WI38 (cell line): ENCODE measurements at regions not wholly inside any gene's neighbourhood (a gene's known extent, or its start where the extent isn't known, plus 50 kb on each side); places are given as distances from the start of the nearest gene placed in this dataset.
"Not testable (repeated sequence)": the region's sequence is repeated elsewhere in the genome, so short reads cannot be mapped to it uniquely, and the experiment has no call there.

Experiments
- H3K4me3 ChIP-seq: 2 replicates; pipeline ENCODE4 v1.5.1; 2011; ENCODE audit warnings: low read depth, mild to moderate bottlenecking, control low read depth, low read length
- CTCF ChIP-seq: IDR thresholded peaks from 2 replicates; pipeline ENCODE4 v1.5.1; 2012; ENCODE audit warnings: low read depth, mild to moderate bottlenecking, control low read depth, low read length

- TF ChIP-seq CTCF: no peak
- no peak overlapping the region for H3K4me3 ChIP-seq
Observed at GRCh38 chr6:68108233-68108835, 526.7 kb upstream of the ADGRB3 start.

GRCh38 chr6:68094070-68094469, 541.0 kb upstream of the ADGRB3 start:
- H3K4me3 ChIP-seq: no peak overlapping the region
- no peak for TF ChIP-seq CTCF

- H3K4me3 ChIP-seq: peak overlapping the region; percentile 22; the same call in 1 of the 2 replicates
- no peak for TF ChIP-seq CTCF
Observed at GRCh38 chr6:68087399-68088133, 547.5 kb upstream of the ADGRB3 start.

GRCh38 chr6:68086199-68086598, 548.9 kb upstream of the ADGRB3 start:
- no peak overlapping the region for H3K4me3 ChIP-seq

GRCh38 chr6:68085599-68085998, 549.5 kb upstream of the ADGRB3 start:
- H3K4me3 ChIP-seq: not testable (repeated sequence)

More at GRCh38 chr6:68086199-68086598, 548.9 kb upstream of the ADGRB3 start:
- no peak for TF ChIP-seq CTCF

- H3K4me3 ChIP-seq: no peak overlapping the region
- TF ChIP-seq CTCF: no peak
Observed at GRCh38 chr6:68082086-68082485, 553.0 kb upstream of the ADGRB3 start.

- no peak for TF ChIP-seq CTCF
- no peak overlapping the region for H3K4me3 ChIP-seq
Observed at GRCh38 chr6:68080074-68080473, 555.0 kb upstream of the ADGRB3 start.
